Sigmoid colon (tissue), 4 donors: ENCODE measurements at regions not wholly inside any gene's neighbourhood (a gene's known extent, or its start where the extent isn't known, plus 50 kb on each side); places are given as distances from the start of the nearest gene placed in this dataset.

ENCODE experiments used
- EP300 ChIP-seq, 4 donors: sonication (generic); formaldehyde crosslinking; IDR thresholded peaks; one replicate each; pipeline ENCODE4 v1.6.1; 2017; ENCODE audit warnings: antibody characterized with exemption in 4 of 4
- POLR2A ChIP-seq, 2 donors: fragments of 450-650 bp; IDR thresholded peaks; one replicate each; pipeline ENCODE4 v1.6.1; 2016; ENCODE audit warnings: antibody characterized with exemption in 2 of 2, mild to moderate bottlenecking in 2 of 2, moderate library complexity in 2 of 2
- POLR2AphosphoS5 ChIP-seq, 4 donors: sonication (generic); formaldehyde crosslinking; IDR thresholded peaks; one replicate each; pipeline ENCODE4 v1.6.1; 2017; ENCODE audit warnings: antibody characterized with exemption in 4 of 4
- TF ChIP-seq, protein P1 (sequence below), 4 experiments: fragments of 450-650 bp in 3 of 4; fragments of 200-600 bp in 1 of 4; IDR thresholded peaks; one replicate each; pipeline ENCODE4 v1.5.1; 2016 to 2019; ENCODE audit warnings: antibody characterized with exemption in 4 of 4, mild to moderate bottlenecking in 3 of 4, moderate library complexity in 2 of 4

DNA sequence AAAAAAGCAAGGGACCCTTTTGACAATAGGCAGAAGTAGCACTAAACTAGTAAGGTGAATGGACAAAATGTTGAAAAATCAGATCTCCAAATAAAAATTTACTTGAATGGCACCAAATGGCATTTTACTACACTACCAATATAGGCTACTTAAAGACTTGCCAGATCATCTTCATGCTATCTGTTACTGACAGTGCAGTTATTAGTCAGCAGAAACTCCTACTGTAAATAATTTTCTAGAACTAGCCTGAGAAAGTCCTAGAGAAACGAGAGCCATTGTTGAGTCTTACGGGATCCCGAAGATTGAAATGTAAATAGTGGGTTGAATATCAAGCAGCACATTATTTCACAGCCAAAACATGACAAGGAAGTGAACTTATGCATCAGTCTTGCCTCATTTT is 350.3 kb downstream of the SEC23A start:
- TF ChIP-seq, protein P1, sequence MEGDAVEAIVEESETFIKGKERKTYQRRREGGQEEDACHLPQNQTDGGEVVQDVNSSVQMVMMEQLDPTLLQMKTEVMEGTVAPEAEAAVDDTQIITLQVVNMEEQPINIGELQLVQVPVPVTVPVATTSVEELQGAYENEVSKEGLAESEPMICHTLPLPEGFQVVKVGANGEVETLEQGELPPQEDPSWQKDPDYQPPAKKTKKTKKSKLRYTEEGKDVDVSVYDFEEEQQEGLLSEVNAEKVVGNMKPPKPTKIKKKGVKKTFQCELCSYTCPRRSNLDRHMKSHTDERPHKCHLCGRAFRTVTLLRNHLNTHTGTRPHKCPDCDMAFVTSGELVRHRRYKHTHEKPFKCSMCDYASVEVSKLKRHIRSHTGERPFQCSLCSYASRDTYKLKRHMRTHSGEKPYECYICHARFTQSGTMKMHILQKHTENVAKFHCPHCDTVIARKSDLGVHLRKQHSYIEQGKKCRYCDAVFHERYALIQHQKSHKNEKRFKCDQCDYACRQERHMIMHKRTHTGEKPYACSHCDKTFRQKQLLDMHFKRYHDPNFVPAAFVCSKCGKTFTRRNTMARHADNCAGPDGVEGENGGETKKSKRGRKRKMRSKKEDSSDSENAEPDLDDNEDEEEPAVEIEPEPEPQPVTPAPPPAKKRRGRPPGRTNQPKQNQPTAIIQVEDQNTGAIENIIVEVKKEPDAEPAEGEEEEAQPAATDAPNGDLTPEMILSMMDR (IDR thresholded peaks at IDR 0.05) = no peak
- no peak for TF ChIP-seq POLR2AphosphoS5 (IDR thresholded peaks at IDR 0.05)
- no peak for TF ChIP-seq EP300 (IDR thresholded peaks at IDR 0.05)
- TF ChIP-seq POLR2A (IDR thresholded peaks at IDR 0.05) = no peak
